Stimulated activated CD4-positive, alpha-beta T cell treated with anti-CD3 and anti-CD28 coated beads, Interleukin-1b, Interleukin-23, amount 100 ng/mL, for 24 hours (primary cell): ENCODE measurements at regions not wholly inside any gene's neighbourhood (a gene's known extent, or its start where the extent isn't known, plus 50 kb on each side); places are given as distances from the start of the nearest gene placed in this dataset.
A peak's percentile ranks its signal among the peaks of the same experiment; 100 is the strongest.

Source experiments
- DNase-seq, 4 experiments: peaks; one replicate each; pipeline ENCODE4 v3.0.0-alpha.2; 2020; ENCODE audit warnings: low read depth in 4 of 4, low spot score in 1 of 4

- no peak for DNase-seq
Measured at GRCh38 chr14:71284048-71284447, 376.8 kb downstream of the PCNX1 start.

GRCh38 chr14:71286126-71286525, 378.9 kb downstream of the PCNX1 start:
- no peak for DNase-seq

DNA sequence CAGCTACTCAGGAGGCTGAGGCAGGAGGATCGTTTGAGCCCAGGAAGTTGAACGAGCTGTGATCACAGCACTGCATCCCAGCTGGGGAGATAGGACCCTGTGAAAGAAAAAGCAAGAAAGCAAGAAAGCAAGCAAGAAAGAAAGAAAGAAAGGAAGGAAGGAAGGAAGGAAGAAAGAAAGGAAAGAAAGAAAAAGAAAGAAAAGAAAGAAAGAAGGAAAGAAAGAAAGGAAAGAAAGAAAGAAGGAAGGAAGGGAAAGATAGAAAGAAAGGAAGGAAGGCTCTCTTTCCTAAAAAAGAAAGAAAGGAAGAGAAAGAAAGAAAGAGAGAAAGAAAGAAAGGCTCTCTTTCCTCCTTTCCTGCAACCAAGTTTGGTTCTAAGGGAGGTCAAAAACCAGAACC, 380.3 kb downstream of the PCNX1 start:
- DNase-seq: no peak

DNA sequence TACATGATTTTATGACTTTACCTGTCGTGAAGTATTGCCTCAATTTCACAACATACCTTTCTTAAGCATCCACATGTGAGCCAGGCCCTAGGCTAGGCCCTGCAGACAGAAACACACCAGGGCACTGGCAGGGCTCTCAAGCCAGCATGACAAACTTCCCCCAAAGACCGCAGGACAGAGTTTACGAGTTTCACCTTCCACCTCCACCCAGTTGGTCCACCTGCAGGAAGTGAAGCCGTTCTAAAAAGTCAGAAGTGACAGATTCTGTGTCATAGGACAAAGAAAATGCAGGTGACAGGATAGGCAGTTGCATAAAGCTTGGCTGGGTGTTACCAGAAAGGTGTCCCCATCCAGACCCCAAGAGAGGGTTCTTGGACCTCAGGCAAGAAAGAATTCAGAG, 382.3 kb downstream of the PCNX1 start:
- no peak for DNase-seq

DNA sequence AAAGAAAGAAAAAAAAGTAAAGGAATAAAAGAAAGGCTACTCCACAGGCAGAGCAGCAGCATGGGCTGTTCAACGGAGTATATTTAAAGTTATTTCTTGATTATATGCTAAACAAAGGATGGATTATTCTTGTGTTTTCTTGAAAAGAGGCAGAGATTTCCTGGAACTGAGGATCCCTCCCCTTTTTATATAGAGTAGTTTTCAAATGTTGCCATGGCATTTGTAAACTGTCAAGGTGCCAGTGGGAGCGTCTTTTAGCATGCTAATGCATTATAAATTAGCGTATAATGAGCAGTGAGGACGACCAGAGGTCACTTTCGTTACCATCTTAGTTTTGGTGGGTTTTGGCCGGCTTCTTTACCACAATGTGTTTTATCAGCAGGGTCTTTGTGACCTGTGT, 383.0 kb downstream of the PCNX1 start:
- no peak for DNase-seq

DNA sequence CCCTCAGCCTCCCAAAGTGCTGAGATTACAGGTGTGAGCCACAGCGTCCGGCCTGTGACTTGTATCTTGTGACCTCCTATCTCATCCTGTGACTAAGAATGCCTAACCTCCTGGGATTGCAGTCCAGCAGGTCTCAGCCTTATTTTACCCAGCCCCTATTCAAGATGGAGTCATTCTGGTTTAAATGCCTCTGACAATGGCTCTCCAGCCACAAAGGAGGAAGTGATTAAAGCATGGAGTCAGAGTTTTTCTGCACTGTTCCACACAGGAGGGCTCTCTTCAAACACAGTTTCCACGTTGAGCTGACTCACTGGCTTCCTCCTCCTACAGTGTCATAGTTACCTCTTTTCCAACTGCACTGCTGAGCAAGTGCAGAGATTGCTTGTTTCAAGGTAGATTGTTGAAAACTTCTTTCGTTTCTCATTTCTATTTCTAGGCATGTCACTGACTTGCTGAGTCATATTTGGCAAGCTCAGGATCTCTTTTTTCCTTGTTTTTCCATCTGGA, 383.8 kb downstream of the PCNX1 start:
- DNase-seq: peak; percentile 2 to 46 (median 19)

GRCh38 chr14:71296184-71296583, 388.9 kb downstream of the PCNX1 start:
- no peak for DNase-seq

- no peak for DNase-seq
Measured at GRCh38 chr14:71300566-71301330, 393.5 kb downstream of the PCNX1 start.

GRCh38 chr14:71301611-71302010, 394.4 kb downstream of the PCNX1 start:
- DNase-seq: no peak

DNA sequence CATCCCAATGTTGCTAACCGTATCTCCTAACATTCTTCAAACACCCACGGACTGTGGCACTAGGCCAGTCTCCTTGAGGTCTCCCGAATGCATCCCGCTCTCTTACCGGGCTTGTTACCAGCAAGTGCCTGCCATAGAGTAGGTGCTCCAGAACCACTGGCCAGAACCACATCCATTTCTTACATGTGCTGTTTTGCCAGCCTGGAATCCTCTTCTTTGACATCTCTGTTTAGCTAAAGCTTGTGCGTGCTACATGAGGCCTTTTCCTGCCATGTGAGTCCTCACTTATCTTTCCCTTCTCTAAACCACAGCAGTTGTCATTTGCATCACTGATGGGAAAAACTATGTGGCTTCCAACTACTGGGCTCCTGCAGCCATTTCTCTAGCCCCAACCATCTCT, 397.4 kb downstream of the PCNX1 start:
- DNase-seq: no peak

- DNase-seq: no peak
Measured at GRCh38 chr14:71308671-71309070, 401.4 kb downstream of the PCNX1 start.

- DNase-seq: no peak
Measured at GRCh38 chr14:71309756-71310155, 402.5 kb downstream of the PCNX1 start.

DNA sequence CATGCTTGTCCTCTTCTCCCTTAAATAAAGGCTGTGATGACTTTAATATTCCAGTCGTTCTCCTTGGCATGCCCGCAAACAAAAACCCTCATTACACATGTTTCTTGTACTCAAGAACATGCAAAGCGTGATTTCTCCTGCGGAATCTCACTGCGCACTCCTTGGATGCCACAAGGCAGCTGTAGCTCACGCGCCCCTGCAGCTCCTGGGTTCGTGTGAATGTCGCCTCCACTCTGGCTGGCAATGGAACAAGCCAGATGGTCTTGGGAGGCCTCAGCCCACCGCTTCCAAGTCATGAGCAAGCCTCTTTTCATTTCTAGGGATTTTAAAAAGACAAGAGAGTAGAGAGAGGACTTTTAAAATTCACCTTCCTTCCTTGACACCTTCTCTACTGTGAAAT, 403.8 kb downstream of the PCNX1 start:
- no peak for DNase-seq

DNA sequence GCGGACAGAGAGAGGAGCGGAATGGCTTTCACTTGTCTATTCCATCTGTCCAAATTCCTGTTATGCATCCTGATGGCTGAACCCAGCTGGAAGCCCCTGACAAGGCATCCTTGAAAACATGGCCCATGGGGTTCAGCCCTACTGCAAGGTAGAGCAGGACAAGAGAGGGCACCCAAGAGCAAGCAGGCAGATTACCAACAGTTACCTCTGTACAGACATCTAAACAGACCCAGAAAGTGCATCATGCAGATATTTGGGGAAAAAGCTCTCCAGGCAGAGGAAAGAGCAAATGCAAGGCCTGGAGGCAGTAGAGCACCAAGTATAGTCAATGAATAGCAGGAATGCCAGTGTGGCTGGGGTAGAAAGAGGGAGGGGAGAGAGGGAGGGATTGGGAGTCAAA, 407.5 kb downstream of the PCNX1 start:
- DNase-seq: no peak

GRCh38 chr14:71317385-71318096, 410.3 kb downstream of the PCNX1 start:
- DNase-seq: no peak

DNA sequence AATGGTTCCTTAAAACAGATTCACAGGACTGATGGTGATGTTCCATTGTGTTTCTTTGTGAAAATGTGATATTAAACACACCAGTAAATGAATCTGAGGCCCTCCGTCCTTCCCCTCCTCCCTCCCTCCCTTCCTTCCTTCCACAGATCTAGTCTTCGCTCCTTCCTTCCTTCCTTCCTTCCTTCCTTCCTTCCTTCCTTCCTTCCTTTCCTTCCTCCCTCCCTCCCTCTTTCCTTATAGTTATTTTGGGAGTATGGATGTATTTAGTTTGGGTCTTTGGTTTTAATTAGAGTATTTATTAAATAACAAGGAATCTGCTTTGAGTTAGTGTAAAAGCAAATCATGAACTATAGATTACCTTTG, 410.8 kb downstream of the PCNX1 start:
- DNase-seq: no peak

GRCh38 chr14:71319666-71320065, 412.4 kb downstream of the PCNX1 start:
- no peak for DNase-seq

GRCh38 chr14:71320107-71320733, 413.0 kb downstream of the PCNX1 start, which contains the start of gene SIPA1L1:
SIPA1L1 (plus strand) TSS chr14:71320476.
- peak; percentile 90 to 96 (median 94) for DNase-seq

DNA sequence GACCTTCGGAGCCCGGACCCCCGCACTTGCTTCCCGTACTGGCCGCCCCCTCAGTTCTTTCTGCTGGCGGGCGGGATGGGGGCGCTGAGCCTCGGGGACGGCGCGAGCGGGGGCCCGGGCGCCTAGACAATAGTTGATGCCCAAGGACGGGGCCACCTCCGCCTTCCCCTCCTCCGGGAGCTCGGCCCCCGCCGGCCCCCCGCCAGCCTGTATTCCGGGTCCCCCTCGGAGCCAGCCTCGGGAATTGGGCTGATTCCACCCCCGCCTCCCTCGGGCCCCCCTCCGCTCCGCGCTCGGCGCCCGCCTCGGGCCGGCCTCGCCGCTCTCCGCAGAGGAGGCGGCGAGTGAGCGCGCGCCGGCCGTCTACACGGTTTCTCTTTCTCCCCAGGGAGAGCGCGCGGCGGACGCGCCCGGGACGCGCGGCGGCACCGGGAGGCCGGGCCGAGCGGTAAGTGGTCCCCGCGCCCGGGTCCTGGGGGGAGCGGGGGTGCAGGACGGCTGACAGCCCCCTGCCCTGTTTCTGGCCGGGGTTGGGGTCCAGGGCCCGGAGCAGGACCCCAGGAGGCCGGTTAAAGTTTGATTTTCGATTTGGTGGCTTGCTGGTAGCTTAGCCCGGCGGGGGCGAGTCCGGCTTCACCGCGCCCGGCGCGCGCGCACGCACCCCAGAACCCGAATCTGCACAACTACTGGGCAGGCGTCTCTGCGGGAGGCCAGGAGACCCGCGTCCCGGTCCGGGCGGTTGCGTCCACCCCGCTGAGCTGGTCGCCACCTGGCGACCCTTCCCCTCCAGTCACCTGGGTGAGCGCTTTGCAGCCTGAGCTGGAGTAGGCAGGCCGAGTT, 413.7 kb downstream of the PCNX1 start:
- peak in 3 of 4 experiments; percentile 28 to 40 (median 34) for DNase-seq

- DNase-seq: no peak
Measured at GRCh38 chr14:71321574-71322315, 414.5 kb downstream of the PCNX1 start.
